Stomach (tissue), 4 donors: ENCODE measurements at regions not wholly inside any gene's neighbourhood (a gene's known extent, or its start where the extent isn't known, plus 50 kb on each side); places are given as distances from the start of the nearest gene placed in this dataset.

Source experiments
- CTCF ChIP-seq, 7 experiments: fragments of 450-650 bp in 4 of 7; fragments of 200-600 bp in 3 of 7; sonication (generic) in 3 of 7; IDR thresholded peaks; one replicate each; pipeline ENCODE4 v1.5.1; 2016 to 2019; ENCODE audit warnings: antibody characterized with exemption in 7 of 7, control low read depth in 2 of 7, mild to moderate bottlenecking in 1 of 7
- EP300 ChIP-seq: sonication (generic); formaldehyde crosslinking; IDR thresholded peaks from one replicate; pipeline ENCODE4 v1.6.1; 2017; ENCODE audit warnings: antibody characterized with exemption
- POLR2A ChIP-seq, 4 donors: fragments of 450-650 bp; IDR thresholded peaks; one replicate each; pipeline ENCODE4 v1.6.1; 2016; ENCODE audit warnings: antibody characterized with exemption in 4 of 4, control low read depth in 2 of 4, mild to moderate bottlenecking in 1 of 4, moderate library complexity in 1 of 4
- POLR2AphosphoS5 ChIP-seq, 3 donors: sonication (generic); formaldehyde crosslinking; IDR thresholded peaks; one replicate each; pipeline ENCODE4 v1.6.1; 2016; ENCODE audit warnings: antibody characterized with exemption in 3 of 3

GRCh38 chr6:67706388-67706787, 928.7 kb upstream of the ADGRB3 start:
- TF ChIP-seq CTCF (IDR thresholded peaks at IDR 0.05) (no peak), POLR2A (IDR thresholded peaks at IDR 0.05) (no peak), EP300 (no peak), POLR2AphosphoS5 (IDR thresholded peaks at IDR 0.05) (no peak)
